Ascending aorta (tissue), 2 donors: ENCODE measurements at regions not wholly inside any gene's neighbourhood (a gene's known extent, or its start where the extent isn't known, plus 50 kb on each side); places are given as distances from the start of the nearest gene placed in this dataset.

Source experiments
- DNase-seq, 2 donors: peaks; one replicate each; pipeline ENCODE4 v3.0.0-alpha.2; 2019; ENCODE audit warnings: low spot score in 2 of 2
- H3K27ac ChIP-seq, 2 donors: fragments of 200-600 bp; sonication (generic); one replicate each; pipeline ENCODE4 v1.5.1; 2016 to 2017; ENCODE audit warnings: mild to moderate bottlenecking in 1 of 2
- H3K27me3 ChIP-seq: fragments of 200-600 bp; sonication (generic); one replicate; pipeline ENCODE4 v1.5.1; 2017
- H3K36me3 ChIP-seq, 2 donors: fragments of 200-600 bp; sonication (generic); one replicate each; pipeline ENCODE4 v1.5.1; 2016
- H3K4me1 ChIP-seq, 2 donors: fragments of 200-600 bp; sonication (generic); one replicate each; pipeline ENCODE4 v1.5.1; 2016 to 2017; ENCODE audit warnings: mild to moderate bottlenecking in 1 of 2
- H3K4me3 ChIP-seq, 2 donors: fragments of 200-600 bp; sonication (generic); one replicate each; pipeline ENCODE4 v1.5.1; 2016 to 2017; ENCODE audit warnings: mild to moderate bottlenecking in 1 of 2
- H3K9me3 ChIP-seq, 2 donors: fragments of 200-600 bp; sonication (generic); one replicate each; pipeline ENCODE4 v1.5.1; 2016
- CTCF ChIP-seq, 3 experiments: fragments of 200-600 bp in 2 of 3; fragments of 450-650 bp in 1 of 3; sonication (generic) in 2 of 3; IDR thresholded peaks; one replicate each; pipeline ENCODE4 v1.5.1; 2016 to 2019; ENCODE audit warnings: antibody characterized with exemption in 3 of 3, mild to moderate bottlenecking in 1 of 3, moderate library complexity in 1 of 3
- intact Hi-C: fragments of 100-400 bp; cut with DNase I; formaldehyde crosslinking; loops from one replicate; pipeline ENCODE4 v1.15.1; 2023

GRCh38 chr2:176682278-176682677, 413.0 kb downstream of the MTX2 start:
- intact Hi-C loops: no loop called here
- no peak for DNase-seq
- H3K27ac ChIP-seq: no peak overlapping the region
- no peak overlapping the region for H3K4me3 ChIP-seq
- no peak for TF ChIP-seq CTCF (IDR thresholded peaks at IDR 0.05)
- no peaks in the 10 kb centered on the region for H3K27me3 ChIP-seq
- H3K36me3 ChIP-seq: no peaks in the 10 kb centered on the region
- no peaks in the 10 kb centered on the region for H3K9me3 ChIP-seq
- peaks cover 0 to 4% of the 10 kb centered on the region in 2 donors for H3K4me1 ChIP-seq

GRCh38 chr2:176683618-176684111, 414.4 kb downstream of the MTX2 start:
- Histone ChIP-seq H3K4me3 (no peak overlapping the region), H3K4me1 (peaks cover 0 to 4% of the 10 kb centered on the region in 2 donors), H3K27me3 (no peaks in the 10 kb centered on the region), H3K9me3 (no peaks in the 10 kb centered on the region), H3K27ac (no peak overlapping the region), H3K36me3 (no peaks in the 10 kb centered on the region)
- no peak for DNase-seq
- intact Hi-C loops: no loop called here
- TF ChIP-seq CTCF (IDR thresholded peaks at IDR 0.05): no peak

GRCh38 chr2:176685908-176686307, 416.7 kb downstream of the MTX2 start:
- H3K4me1 ChIP-seq: peaks cover 0 to 4% of the 10 kb centered on the region in 2 donors
- no peak overlapping the region for H3K27ac ChIP-seq
- no peaks in the 10 kb centered on the region for H3K36me3 ChIP-seq
- H3K4me3 ChIP-seq: no peak overlapping the region
- H3K9me3 ChIP-seq: no peaks in the 10 kb centered on the region
- H3K27me3 ChIP-seq: no peaks in the 10 kb centered on the region
- intact Hi-C loops: no loop called here
- TF ChIP-seq CTCF (IDR thresholded peaks at IDR 0.05): no peak
- DNase-seq: no peak

GRCh38 chr2:176686328-176686727, 417.1 kb downstream of the MTX2 start:
- DNase-seq: no peak
- intact Hi-C loops: no loop called here
- H3K9me3 ChIP-seq: no peaks in the 10 kb centered on the region
- no peak overlapping the region for H3K27ac ChIP-seq
- H3K4me1 ChIP-seq: peaks cover 0 to 4% of the 10 kb centered on the region in 2 donors
- no peaks in the 10 kb centered on the region for H3K36me3 ChIP-seq
- no peak overlapping the region for H3K4me3 ChIP-seq
- TF ChIP-seq CTCF (IDR thresholded peaks at IDR 0.05): no peak
- no peaks in the 10 kb centered on the region for H3K27me3 ChIP-seq

- no peak overlapping the region for H3K4me3 ChIP-seq
- no peaks in the 10 kb centered on the region for H3K36me3 ChIP-seq
- no peaks in the 10 kb centered on the region for H3K27me3 ChIP-seq
- DNase-seq: no peak
- H3K9me3 ChIP-seq: no peaks in the 10 kb centered on the region
- peaks cover 0 to 2% of the 10 kb centered on the region in 2 donors for H3K4me1 ChIP-seq
- H3K27ac ChIP-seq: no peak overlapping the region
- TF ChIP-seq CTCF (IDR thresholded peaks at IDR 0.05): no peak
- intact Hi-C loops: no loop called here
Observed at GRCh38 chr2:176687342-176687741, 418.1 kb downstream of the MTX2 start.

- Histone ChIP-seq H3K4me3 (no peak overlapping the region), H3K27ac (no peak overlapping the region), H3K4me1 (no peaks in the 10 kb centered on the region), H3K9me3 (no peaks in the 10 kb centered on the region), H3K36me3 (no peaks in the 10 kb centered on the region), H3K27me3 (no peaks in the 10 kb centered on the region)
- intact Hi-C loops: no loop called here
- TF ChIP-seq CTCF (IDR thresholded peaks at IDR 0.05): no peak
- DNase-seq: no peak
Observed at GRCh38 chr2:176687944-176688343, 418.7 kb downstream of the MTX2 start.
